Activated B cell treated with CpG ODN at 0.5 μM for 24 hours (primary cell): ENCODE measurements at regions not wholly inside any gene's neighbourhood (a gene's known extent, or its start where the extent isn't known, plus 50 kb on each side); places are given as distances from the start of the nearest gene placed in this dataset.

Source experiments
- ATAC-seq: fragments of 200-7000 bp; cut with Tn5 transposase; one replicate; pipeline ENCODE4 v1.10.0; 2021; ENCODE audit warnings: low read depth, mild to moderate bottlenecking, moderate library complexity
- CTCF ChIA-PET: fragments of 350-600 bp; sonication (Branson Sonifier 250); formaldehyde crosslinking; loops from one replicate; lab custom pipeline; 2021; ENCODE audit warnings: antibody characterized with exemption; lab: Charles Lee
- POLR2A ChIA-PET: fragments of 350-600 bp; sonication (Branson Sonifier 250); formaldehyde crosslinking; loops from one replicate; lab custom pipeline; 2021; ENCODE audit warnings: antibody characterized with exemption; lab: Charles Lee
- DNase-seq: peaks from one replicate; pipeline ENCODE4 v3.0.0; 2022
- H3K27ac Mint-ChIP-seq: one replicate; pipeline ENCODE4 v1.8.0; 2020; ENCODE audit warnings: mixed read lengths
- H3K27me3 Mint-ChIP-seq: one replicate; pipeline ENCODE4 v1.8.0; 2021; ENCODE audit warnings: mixed read lengths
- H3K36me3 Mint-ChIP-seq: one replicate; pipeline ENCODE4 v1.8.0; 2021; ENCODE audit warnings: low read depth, mixed read lengths
- H3K4me1 Mint-ChIP-seq: one replicate; pipeline ENCODE4 v1.8.0; 2021; ENCODE audit warnings: mixed read lengths
- H3K4me3 Mint-ChIP-seq: one replicate; pipeline ENCODE4 v1.8.0; 2020; ENCODE audit warnings: mild to moderate bottlenecking, mixed read lengths
- H3K9me3 Mint-ChIP-seq: one replicate; pipeline ENCODE4 v1.8.0; 2020; ENCODE audit warnings: mixed read lengths
- CTCF ChIP-seq: fragments of 200-600 bp; IDR thresholded peaks from one replicate; pipeline ENCODE4 v1.8.0; 2022; ENCODE audit warnings: antibody characterized with exemption, mild to moderate bottlenecking
- intact Hi-C: fragments of 100-400 bp; cut with micrococcal nuclease; formaldehyde crosslinking; loops from one replicate; pipeline ENCODE4 v1.15.1; 2024

GRCh38 chr3:180401226-180401625, 200.7 kb upstream of the TTC14 start:
- no peaks in the 10 kb centered on the region for H3K4me1 Mint-ChIP-seq
- H3K27ac Mint-ChIP-seq: no peak overlapping the region
- TF ChIP-seq CTCF: no peak
- ChIA-PET POLR2A (no interaction called here), CTCF (no interaction called here)
- H3K27me3 Mint-ChIP-seq: no peaks in the 10 kb centered on the region
- ATAC-seq (no peak), DNase-seq (no peak)
- no peak overlapping the region for H3K4me3 Mint-ChIP-seq
- no peaks in the 10 kb centered on the region for H3K9me3 Mint-ChIP-seq
- no peaks in the 10 kb centered on the region for H3K36me3 Mint-ChIP-seq
- intact Hi-C loops: no loop called here

- H3K4me3 Mint-ChIP-seq: no peak overlapping the region
- H3K36me3 Mint-ChIP-seq: no peaks in the 10 kb centered on the region
- ATAC-seq (no peak), DNase-seq (no peak)
- H3K27me3 Mint-ChIP-seq: no peaks in the 10 kb centered on the region
- no peak overlapping the region for H3K27ac Mint-ChIP-seq
- no peaks in the 10 kb centered on the region for H3K9me3 Mint-ChIP-seq
- no peaks in the 10 kb centered on the region for H3K4me1 Mint-ChIP-seq
- intact Hi-C loops: no loop called here
- CTCF ChIA-PET: no interaction called here
- POLR2A ChIA-PET: no interaction called here
- TF ChIP-seq CTCF: no peak
Measured at GRCh38 chr3:180402471-180403073, 199.4 kb upstream of the TTC14 start.

- Mint-ChIP-seq H3K36me3 (no peaks in the 10 kb centered on the region), H3K27me3 (no peaks in the 10 kb centered on the region), H3K27ac (no peak overlapping the region), H3K4me1 (no peaks in the 10 kb centered on the region), H3K4me3 (no peak overlapping the region), H3K9me3 (no peaks in the 10 kb centered on the region)
- DNase-seq (no peak), ATAC-seq (no peak)
- TF ChIP-seq CTCF: no peak
- ChIA-PET POLR2A (no interaction called here), CTCF (no interaction called here)
- intact Hi-C loops: no loop called here
Measured at GRCh38 chr3:180403156-180403555, 198.8 kb upstream of the TTC14 start.

GRCh38 chr3:180408654-180409053, 193.3 kb upstream of the TTC14 start:
- Mint-ChIP-seq H3K4me1 (no peaks in the 10 kb centered on the region), H3K36me3 (no peaks in the 10 kb centered on the region), H3K27ac (no peak overlapping the region), H3K4me3 (no peak overlapping the region), H3K9me3 (no peaks in the 10 kb centered on the region), H3K27me3 (no peaks in the 10 kb centered on the region)
- ChIA-PET CTCF (no interaction called here), POLR2A (no interaction called here)
- intact Hi-C loops: no loop called here
- no peak for TF ChIP-seq CTCF
- DNase-seq (no peak), ATAC-seq (no peak)

- Mint-ChIP-seq H3K27me3 (no peaks in the 10 kb centered on the region), H3K4me1 (no peaks in the 10 kb centered on the region), H3K36me3 (no peaks in the 10 kb centered on the region), H3K9me3 (no peaks in the 10 kb centered on the region), H3K4me3 (no peak overlapping the region), H3K27ac (no peak overlapping the region)
- ATAC-seq (no peak), DNase-seq (no peak)
- POLR2A ChIA-PET: no interaction called here
- TF ChIP-seq CTCF: no peak
- CTCF ChIA-PET: no interaction called here
- intact Hi-C loops: no loop called here
Measured at GRCh38 chr3:180409170-180409569, 192.8 kb upstream of the TTC14 start.
